ENCODE measurements at regions not wholly inside any gene's neighbourhood (a gene's known extent, or its start where the extent isn't known, plus 50 kb on each side); places are given as distances from the start of the nearest gene placed in this dataset.

DNA sequence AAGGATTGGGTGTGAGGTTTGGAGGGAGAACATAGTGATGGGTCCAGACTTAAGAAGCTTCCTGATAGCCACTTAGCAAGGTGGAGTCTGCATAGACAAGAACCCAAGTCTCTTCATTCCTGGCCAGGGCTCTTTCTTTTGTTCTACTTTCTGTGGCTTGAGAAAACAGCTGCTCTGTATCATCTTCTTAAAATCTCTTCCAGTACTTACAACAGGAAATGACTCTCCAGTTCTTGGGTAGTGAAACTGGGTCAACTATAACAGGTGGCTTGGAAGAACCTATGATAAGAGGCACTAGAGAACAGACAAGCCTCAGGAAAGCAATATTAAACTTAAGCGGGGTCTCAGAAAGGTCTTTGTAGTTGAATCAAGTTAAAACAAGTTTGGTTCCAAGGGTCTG, 148.1 kb upstream of the USP24 start:
- Histone ChIP-seq H4K20me1 (replicated peaks in 1 of 2; ENCODE audit: control insufficient read depth in 1 of 2, insufficient read depth in 2 of 2, low read length in 2 of 2) (no peaks in the 10 kb centered on the region), H3K79me1 (ENCODE audit: low read depth, low read length) (no peaks in the 10 kb centered on the region), H2AFZ (ENCODE audit: low read length) (no peak overlapping the region), H3K9me3 (ENCODE audit: insufficient read depth in 2 of 2, low read depth in 1 of 2, low read length in 1 of 2) (no peaks in the 10 kb centered on the region), H3K9ac (replicated peaks in 1 of 4; ENCODE audit: extremely low read depth in 1 of 4, low read depth in 3 of 4, low read length in 3 of 4) (no peak overlapping the region), H3K23ac (ENCODE audit: insufficient read length) (no peak overlapping the region), H2BK120ac (replicated peaks; ENCODE audit: low read depth, low read length) (no peak overlapping the region), H3K14ac (ENCODE audit: insufficient read length) (no peak overlapping the region), H3K4me1 (replicated peaks in 1 of 4; ENCODE audit: control insufficient read depth in 3 of 4, insufficient read depth in 4 of 4, low read length in 3 of 4) (no peaks in the 10 kb centered on the region), H3K79me2 (ENCODE audit: control insufficient read depth in 1 of 2, insufficient read depth in 2 of 2, low read length in 2 of 2) (no peaks in the 10 kb centered on the region), H2BK5ac (ENCODE audit: low read depth, low read length) (no peak overlapping the region), H3K56ac (replicated peaks; ENCODE audit: insufficient read length, low read depth, low read length) (no peak overlapping the region), H3K36me3 (ENCODE audit: control insufficient read depth in 2 of 4, insufficient read depth in 4 of 4, low read length in 3 of 4) (no peaks in the 10 kb centered on the region), H4K91ac (replicated peaks; ENCODE audit: insufficient read length, low read length) (no peak overlapping the region), H3K18ac (ENCODE audit: extremely low read depth, low read length) (no peak overlapping the region), H2BK12ac (ENCODE audit: low read depth, low read length) (no peak overlapping the region), H4K5ac (ENCODE audit: insufficient read length, low read depth, low read length) (no peak overlapping the region), H3K27me3 (replicated peaks in 1 of 4; ENCODE audit: control insufficient read depth in 3 of 4, extremely low read depth in 1 of 4, insufficient read depth in 3 of 4, low read length in 3 of 4) (no peaks in the 10 kb centered on the region), H3K23me2 (ENCODE audit: low read depth, low read length) (no peaks in the 10 kb centered on the region), H3K4ac (replicated peaks; ENCODE audit: insufficient read length, low read depth, low read length) (no peak overlapping the region), H2BK20ac (ENCODE audit: low read length) (no peak overlapping the region), H3K4me3 (ENCODE audit: extremely low read depth in 1 of 4, insufficient read depth in 2 of 4, low read depth in 3 of 4, low read length in 4 of 4) (no peak overlapping the region), H4K8ac (ENCODE audit: extremely low read depth, insufficient read depth, low read length) (no peak overlapping the region), H3K27ac (ENCODE audit: low read depth, low read length) (no peak overlapping the region), H2BK15ac (ENCODE audit: low read length) (no peak overlapping the region), H2AK5ac (ENCODE audit: low read depth, low read length) (no peak overlapping the region), H3K4me2 (ENCODE audit: insufficient read depth in 1 of 2, low read depth in 2 of 2, low read length in 2 of 2) (no peak overlapping the region)
- WGBS, 2 experiments (ENCODE audit: extremely low coverage in 1 of 2, insufficient coverage in 1 of 2, insufficient read length in 1 of 2, insufficient replicate concordance in 2 of 2, low coverage in 1 of 2, low lambda C conversion rate in 2 of 2, missing lambda C conversion rate in 1 of 2) = 94% methylated on average over 1 of the region's 1 CpG; no CpG with 5 or more reads in 1 of the 2 experiments
- DNase-seq (ENCODE audit: low read depth in 1 of 2, low spot score in 2 of 2) (no peak), FAIRE-seq (no peak)
- ChIA-PET CTCF (ENCODE audit: partially characterized antibody) (interaction anchor here (0.9 to 8.7 kb wide), 2 partner anchors 11 to 85 kb away, joined by 3 to 50 read pairs; no protein-coding TSS in a partner anchor), POLR2A (ENCODE audit: partially characterized antibody) (no interaction called here)
- TF ChIP-seq CBX8 (IDR thresholded peaks at IDR 0.05; ENCODE audit: borderline replicate concordance, low read depth, low read length) = no peak
- no peak for TF ChIP-seq HDAC2 (IDR thresholded peaks at IDR 0.05; ENCODE audit: borderline replicate concordance in 1 of 2, low read depth in 2 of 2, low read length in 2 of 2)
- no peak for TF ChIP-seq CTBP2 (IDR thresholded peaks at IDR 0.05; ENCODE audit: borderline replicate concordance, insufficient read depth, insufficient read length, low read length)
- TF ChIP-seq SUZ12 (IDR thresholded peaks at IDR 0.05; ENCODE audit: low read length) = no peak
- TF ChIP-seq TAF7 (optimal IDR thresholded peaks at IDR 0.05; ENCODE audit: borderline replicate concordance, low read depth, low read length) = no peak
- TF ChIP-seq GTF2F1 (IDR thresholded peaks at IDR 0.05; ENCODE audit: borderline replicate concordance, low read depth, low read length) = no peak
- TF ChIP-seq EP300 (IDR thresholded peaks at IDR 0.05; ENCODE audit: borderline replicate concordance in 1 of 2, low read depth in 2 of 2, low read length in 2 of 2) = no peak
- no peak for TF ChIP-seq KDM1A (IDR thresholded peaks at IDR 0.05; ENCODE audit: borderline replicate concordance, low read length)
- TF ChIP-seq POLR2AphosphoS5 (IDR thresholded peaks at IDR 0.05; ENCODE audit: low read depth, low read length) = no peak
